GM13976 (cell line): ENCODE measurements at regions not wholly inside any gene's neighbourhood (a gene's known extent, or its start where the extent isn't known, plus 50 kb on each side); places are given as distances from the start of the nearest gene placed in this dataset.

Source experiments
- DNase-seq: peaks from one replicate; pipeline ENCODE4 v3.0.0; 2012; ENCODE audit warnings: low spot score
- CTCF ChIP-seq: IDR thresholded peaks from 2 replicates; pipeline ENCODE4 v1.5.1; 2012; ENCODE audit warnings: borderline replicate concordance, mild to moderate bottlenecking; ENCODE audit not compliant: insufficient read depth; ENCODE audit errors: extremely low read depth, missing control alignments, control extremely low read depth
- in situ Hi-C: fragments of 300-500 bp; cut with MboI; formaldehyde crosslinking; loops from one replicate; pipeline ENCODE4 v1.12.0; 2022; ENCODE audit warnings: low sequenced_read_pairs, mixed read lengths, inconsistent platforms; ENCODE audit not compliant: unreplicated experiment

- no peak for TF ChIP-seq CTCF
- DNase-seq = no peak
- in situ Hi-C loops = no loop called here
These were observed 1371.4 kb downstream of the MAT2B start for GRCh38 chr5:164876793-164877192.

GRCh38 chr5:164881442-164881841 is 1376.0 kb downstream of the MAT2B start:
- DNase-seq = no peak
- TF ChIP-seq CTCF = no peak
- in situ Hi-C loops = no loop called here

GRCh38 chr5:164885179-164885578 is 1379.8 kb downstream of the MAT2B start:
- in situ Hi-C loops = no loop called here
- no peak for DNase-seq
- no peak for TF ChIP-seq CTCF

- in situ Hi-C loops = no loop called here
- TF ChIP-seq CTCF = no peak
These were observed 1387.7 kb downstream of the MAT2B start for GRCh38 chr5:164893071-164893470.

GRCh38 chr5:164898705-164899104 is 1393.3 kb downstream of the MAT2B start:
- no peak for TF ChIP-seq CTCF
- in situ Hi-C loops = no loop called here
- no peak for DNase-seq

More at GRCh38 chr5:164893071-164893470, 1387.7 kb downstream of the MAT2B start:
- DNase-seq = no peak

- TF ChIP-seq CTCF = no peak
- in situ Hi-C loops = no loop called here
- no peak for DNase-seq
These were observed 1404.3 kb downstream of the MAT2B start for GRCh38 chr5:164909673-164910072.

- DNase-seq = no peak
- no peak for TF ChIP-seq CTCF
- in situ Hi-C loops = no loop called here
These were observed 1416.3 kb downstream of the MAT2B start for GRCh38 chr5:164921722-164922121.
